Neural progenitor cell (in vitro differentiated cells): ENCODE measurements at regions not wholly inside any gene's neighbourhood (a gene's known extent, or its start where the extent isn't known, plus 50 kb on each side); places are given as distances from the start of the nearest gene placed in this dataset.

Experiments used
- EZH2 ChIP-seq: fragments of 200-600 bp; sonication (generic); IDR thresholded peaks from 2 replicates; pipeline ENCODE4 v1.6.1; 2017; ENCODE audit warnings: antibody characterized with exemption, mild to moderate bottlenecking, moderate library complexity
- EZH2phosphoT487 ChIP-seq: fragments of 200-600 bp; sonication (generic); IDR thresholded peaks from 2 replicates; pipeline ENCODE4 v1.6.1; 2017; ENCODE audit warnings: antibody characterized with exemption
- TF ChIP-seq, protein P1 (sequence below): fragments of 200-600 bp; sonication (generic); IDR thresholded peaks from 2 replicates; pipeline ENCODE4 v1.5.1; 2017; ENCODE audit warnings: antibody characterized with exemption, mild to moderate bottlenecking

DNA sequence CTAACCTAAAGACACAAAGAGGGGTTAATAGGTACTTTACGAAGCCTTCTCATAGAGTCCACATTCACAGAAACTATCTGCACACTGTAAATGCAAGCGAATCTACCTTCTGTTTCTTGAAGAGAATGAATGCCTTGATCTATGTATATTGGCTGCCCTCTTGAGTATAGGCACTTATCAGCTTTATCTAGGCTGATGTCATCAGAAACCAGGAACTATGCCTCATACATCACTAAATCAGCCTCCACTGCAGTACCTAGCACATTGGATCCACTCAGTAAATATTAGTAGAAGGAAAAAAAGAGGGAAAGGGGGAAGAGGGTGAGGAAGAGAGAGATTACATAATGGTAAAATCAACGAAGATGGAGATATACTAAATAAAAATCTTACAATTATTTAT lies 477.1 kb downstream of the CAAP1 start:
- TF ChIP-seq, protein P1, sequence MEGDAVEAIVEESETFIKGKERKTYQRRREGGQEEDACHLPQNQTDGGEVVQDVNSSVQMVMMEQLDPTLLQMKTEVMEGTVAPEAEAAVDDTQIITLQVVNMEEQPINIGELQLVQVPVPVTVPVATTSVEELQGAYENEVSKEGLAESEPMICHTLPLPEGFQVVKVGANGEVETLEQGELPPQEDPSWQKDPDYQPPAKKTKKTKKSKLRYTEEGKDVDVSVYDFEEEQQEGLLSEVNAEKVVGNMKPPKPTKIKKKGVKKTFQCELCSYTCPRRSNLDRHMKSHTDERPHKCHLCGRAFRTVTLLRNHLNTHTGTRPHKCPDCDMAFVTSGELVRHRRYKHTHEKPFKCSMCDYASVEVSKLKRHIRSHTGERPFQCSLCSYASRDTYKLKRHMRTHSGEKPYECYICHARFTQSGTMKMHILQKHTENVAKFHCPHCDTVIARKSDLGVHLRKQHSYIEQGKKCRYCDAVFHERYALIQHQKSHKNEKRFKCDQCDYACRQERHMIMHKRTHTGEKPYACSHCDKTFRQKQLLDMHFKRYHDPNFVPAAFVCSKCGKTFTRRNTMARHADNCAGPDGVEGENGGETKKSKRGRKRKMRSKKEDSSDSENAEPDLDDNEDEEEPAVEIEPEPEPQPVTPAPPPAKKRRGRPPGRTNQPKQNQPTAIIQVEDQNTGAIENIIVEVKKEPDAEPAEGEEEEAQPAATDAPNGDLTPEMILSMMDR = no peak
- TF ChIP-seq EZH2 (no peak), EZH2phosphoT487 (no peak)
